IMR-90 (cell line): ENCODE measurements at regions not wholly inside any gene's neighbourhood (a gene's known extent, or its start where the extent isn't known, plus 50 kb on each side); places are given as distances from the start of the nearest gene placed in this dataset.

Experiments
- ATAC-seq: fragments of 200-7000 bp; cut with Tn5 transposase; 2 replicates; pipeline ENCODE4 v1.9.1; 2020; ENCODE audit warnings: low read depth, mild to moderate bottlenecking, moderate library complexity
- BruUV-seq: library from RNA; stranded (reverse); fragments of 400-500 nt; replicated peaks from 2 replicates; lab custom pipeline; 2021; lab: Mats Ljungman, UMichigan
- CTCF ChIA-PET: fragments of 300-600 bp; formaldehyde crosslinking; extraction: SDS; loops from one replicate; lab custom pipeline; 2021; ENCODE audit warnings: antibody characterized with exemption; lab: Yijun Ruan, JAX
- POLR2A ChIA-PET: fragments of 300-600 bp; sonication (Branson Sonifier 250); formaldehyde crosslinking; loops from one replicate; lab custom pipeline; 2022; ENCODE audit warnings: antibody characterized with exemption; ENCODE audit not compliant: unreplicated experiment; lab: Charles Lee
- DNase-seq: peaks from one replicate; pipeline ENCODE4 v3.0.0; 2013
- H2AFZ ChIP-seq: replicated peaks from 2 replicates; pipeline ENCODE3; 2013; ENCODE audit warnings: low read length, mild to moderate bottlenecking; ENCODE audit not compliant: poor library complexity
- H2AK5ac ChIP-seq: 2 replicates; pipeline ENCODE4 v1.6.1; 2013; ENCODE audit warnings: low read depth, low read length, inconsistent platforms
- H2AK9ac ChIP-seq: replicated peaks from 2 replicates; pipeline ENCODE3; 2013; ENCODE audit warnings: mild to moderate bottlenecking, low read depth, low read length, moderate library complexity; ENCODE audit not compliant: poor library complexity
- H2BK120ac ChIP-seq: 2 replicates; pipeline ENCODE4 v1.6.1; 2013; ENCODE audit warnings: low read depth, low read length, inconsistent platforms
- H2BK15ac ChIP-seq: 3 replicates; pipeline ENCODE4 v1.6.1; 2013; ENCODE audit warnings: low read depth, low read length, inconsistent platforms
- H2BK20ac ChIP-seq: 2 replicates; pipeline ENCODE4 v1.6.1; 2013; ENCODE audit warnings: low read depth, mild to moderate bottlenecking, inconsistent platforms, low read length, moderate library complexity
- H2BK5ac ChIP-seq: 2 replicates; pipeline ENCODE4 v1.6.1; 2013; ENCODE audit warnings: mild to moderate bottlenecking, low read depth, low read length, inconsistent platforms; ENCODE audit not compliant: poor library complexity, severe bottlenecking
- H3K14ac ChIP-seq: replicated peaks from 2 replicates; pipeline ENCODE4 v1.6.1; 2013; ENCODE audit warnings: low read depth, low read length, inconsistent platforms
- H3K18ac ChIP-seq: 2 replicates; pipeline ENCODE4 v1.6.1; 2013; ENCODE audit warnings: low read depth, low read length, control low read depth
- H3K23ac ChIP-seq: 2 replicates; pipeline ENCODE4 v1.6.1; 2013; ENCODE audit warnings: low read depth, low read length, inconsistent platforms
- H3K27ac ChIP-seq: 2 replicates; pipeline ENCODE4 v1.5.1; 2013; ENCODE audit warnings: mild to moderate bottlenecking, control low read depth, low read length; ENCODE audit not compliant: insufficient read depth
- H3K27me3 ChIP-seq: 2 replicates; pipeline ENCODE4 v1.6.1; 2013; ENCODE audit warnings: low read length; ENCODE audit not compliant: control insufficient read depth, insufficient read depth
- H3K36me3 ChIP-seq: 2 replicates; pipeline ENCODE4 v1.6.1; 2013; ENCODE audit warnings: low read length, mixed read lengths; ENCODE audit not compliant: control insufficient read depth, insufficient read depth
- H3K4ac ChIP-seq: 2 replicates; pipeline ENCODE4 v1.6.1; 2013; ENCODE audit warnings: low read depth, low read length, inconsistent platforms
- H3K4me1 ChIP-seq: 2 replicates; pipeline ENCODE4 v1.6.1; 2013; ENCODE audit warnings: low read length, mixed read lengths; ENCODE audit not compliant: control insufficient read depth, insufficient read depth
- H3K4me2 ChIP-seq: 2 replicates; pipeline ENCODE4 v1.6.1; 2013; ENCODE audit warnings: low read depth, mild to moderate bottlenecking, control low read depth, low read length, moderate library complexity
- H3K4me3 ChIP-seq: 2 replicates; pipeline ENCODE4 v1.5.1; 2013; ENCODE audit warnings: low read depth, mild to moderate bottlenecking, control low read depth, low read length, moderate library complexity; ENCODE audit not compliant: insufficient read depth
- H3K56ac ChIP-seq: 2 replicates; pipeline ENCODE4 v1.6.1; 2013; ENCODE audit warnings: low read length, inconsistent platforms; ENCODE audit not compliant: insufficient read depth; ENCODE audit errors: extremely low read depth
- H3K79me1 ChIP-seq, 2 experiments: 2 replicates each; pipeline ENCODE4 v1.6.1; 2013; ENCODE audit warnings: low read length in 2 of 2, inconsistent platforms in 1 of 2, low read depth in 1 of 2
- H3K9ac ChIP-seq: 2 replicates; pipeline ENCODE4 v1.6.1; 2013; ENCODE audit warnings: low read depth, low read length, control low read depth
- H3K9me1 ChIP-seq: 2 replicates; pipeline ENCODE4 v1.6.1; 2013; ENCODE audit warnings: low read length, inconsistent platforms; ENCODE audit not compliant: insufficient read depth
- H3K9me3 ChIP-seq: 2 replicates; pipeline ENCODE4 v1.6.1; 2013; ENCODE audit warnings: low read length; ENCODE audit not compliant: control insufficient read depth, insufficient read depth
- H4K20me1 ChIP-seq: 2 replicates; pipeline ENCODE4 v1.6.1; 2013; ENCODE audit warnings: low read length, inconsistent platforms; ENCODE audit not compliant: insufficient read depth
- H4K5ac ChIP-seq: 2 replicates; pipeline ENCODE4 v1.6.1; 2013; ENCODE audit warnings: mild to moderate bottlenecking, low read depth, low read length, control low read depth
- H4K8ac ChIP-seq, 2 experiments: 2 replicates each; pipeline ENCODE4 v1.6.1; 2013; ENCODE audit warnings: low read depth in 2 of 2, low read length in 2 of 2, control low read depth in 1 of 2, inconsistent platforms in 1 of 2
- H4K91ac ChIP-seq: 2 replicates; pipeline ENCODE4 v1.6.1; 2013; ENCODE audit warnings: low read depth, low read length, inconsistent platforms; ENCODE audit not compliant: insufficient read depth
- BHLHE40 ChIP-seq: fragments of 150-350 bp; IDR thresholded peaks from 2 replicates; pipeline ENCODE4 v1.6.1; 2016; ENCODE audit warnings: mild to moderate bottlenecking, low read depth, low read length
- CEBPB ChIP-seq: IDR thresholded peaks from 2 replicates; pipeline ENCODE4 v1.6.1; 2012; ENCODE audit warnings: low read depth, low read length, improper control_type of control experiment
- CHD1 ChIP-seq: IDR thresholded peaks from 2 replicates; pipeline ENCODE4 v1.6.1; 2012; ENCODE audit warnings: low read depth, low read length, improper control_type of control experiment
- CTCF ChIP-seq: conservative IDR thresholded peaks from 2 replicates; pipeline ENCODE4 v1.5.1; 2012; ENCODE audit warnings: mild to moderate bottlenecking, low read depth, low read length, improper control_type of control experiment
- FOS ChIP-seq: fragments of 150-350 bp; IDR thresholded peaks from 2 replicates; pipeline ENCODE4 v1.6.1; 2016; ENCODE audit warnings: low read depth, low read length
- MAFK ChIP-seq: IDR thresholded peaks from 2 replicates; pipeline ENCODE4 v1.6.1; 2012; ENCODE audit warnings: low read depth, low read length, improper control_type of control experiment
- MAZ ChIP-seq: IDR thresholded peaks from 2 replicates; pipeline ENCODE4 v1.6.1; 2012; ENCODE audit warnings: low read depth, mild to moderate bottlenecking, low read length, improper control_type of control experiment, moderate library complexity, borderline replicate concordance
- MXI1 ChIP-seq: IDR thresholded peaks from 2 replicates; pipeline ENCODE4 v1.6.1; 2012; ENCODE audit warnings: low read depth, mild to moderate bottlenecking, low read length, moderate library complexity, borderline replicate concordance
- NFE2L2 ChIP-seq: fragments of 150-350 bp; IDR thresholded peaks from 2 replicates; pipeline ENCODE4 v1.6.1; 2016; ENCODE audit warnings: low read depth, mild to moderate bottlenecking, low read length
- POLR2A ChIP-seq: IDR thresholded peaks from 2 replicates; pipeline ENCODE4 v1.6.1; 2012; ENCODE audit warnings: mild to moderate bottlenecking, low read depth, low read length
- RAD21 ChIP-seq: IDR thresholded peaks from 2 replicates; pipeline ENCODE4 v1.6.1; 2012; ENCODE audit warnings: low read length, improper control_type of control experiment
- RCOR1 ChIP-seq: IDR thresholded peaks from 2 replicates; pipeline ENCODE4 v1.6.1; 2012; ENCODE audit warnings: mild to moderate bottlenecking, low read length, improper control_type of control experiment; ENCODE audit not compliant: insufficient replicate concordance
- RFX5 ChIP-seq: IDR thresholded peaks from 2 replicates; pipeline ENCODE4 v1.8.0; 2012; ENCODE audit warnings: low read depth, mild to moderate bottlenecking, low read length, moderate library complexity
- SMC3 ChIP-seq: fragments of 150-350 bp; IDR thresholded peaks from 2 replicates; pipeline ENCODE4 v1.6.1; 2016; ENCODE audit warnings: low read depth, mild to moderate bottlenecking, antibody characterized with exemption, low read length, moderate library complexity
- WGBS, 2 experiments: methylation state at CpG; one replicate each; pipeline versions ENCODE4 v1.1.5 to v1.1.7; 2013; ENCODE audit warnings: missing lambda C conversion rate in 2 of 2; ENCODE audit not compliant: insufficient read length in 1 of 2; ENCODE audit errors: extremely low coverage in 2 of 2; 5-methylcytosine and 5-hydroxymethylcytosine counted together
- dilution Hi-C: fragments of 300-500 bp; cut with HindIII; formaldehyde crosslinking; loops from one replicate; pipeline ENCODE4 v1.14.3; 2018; ENCODE audit warnings: low sequenced_read_pairs; ENCODE audit not compliant: unreplicated experiment
- in situ Hi-C: fragments of 300-500 bp; cut with MboI; formaldehyde crosslinking; loops from 3 replicates; pipeline ENCODE4 v1.14.3; 2019; ENCODE audit warnings: low sequenced_read_pairs, inconsistent platforms, mixed read lengths
- intact Hi-C: fragments of 100-400 bp; cut with micrococcal nuclease; formaldehyde crosslinking; loops from 2 replicates; pipeline ENCODE4 v1.10.0; 2022
- TF ChIP-seq, protein P1 (sequence below): fragments of 150-350 bp; IDR thresholded peaks from 2 replicates; pipeline ENCODE4 v1.6.1; 2016; ENCODE audit warnings: low read depth, mild to moderate bottlenecking, low read length, moderate library complexity, borderline replicate concordance
- TF ChIP-seq, protein P2 (sequence below): fragments of 150-350 bp; IDR thresholded peaks from 2 replicates; pipeline ENCODE4 v1.6.1; 2017; ENCODE audit warnings: mild to moderate bottlenecking, antibody characterized with exemption, low read length, low read depth

DNA sequence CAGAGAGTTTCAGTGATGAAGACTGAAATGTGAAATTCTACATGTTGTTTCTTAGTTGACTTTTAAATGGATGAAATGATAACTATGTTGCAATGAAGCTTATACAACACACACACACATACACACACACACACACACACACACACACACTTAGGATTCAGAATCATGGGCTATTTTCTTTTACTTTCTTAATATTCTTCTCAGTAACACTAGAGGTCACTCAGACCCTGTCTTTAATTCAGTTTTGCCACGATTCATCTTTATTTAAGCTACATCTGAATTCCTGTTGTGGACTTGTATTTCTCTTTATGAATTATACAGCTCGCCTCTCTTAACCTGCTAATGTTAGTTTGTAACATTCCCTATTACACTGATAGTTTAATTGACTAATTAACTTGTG is 109.6 kb upstream of the GOT2 start:
- ChIA-PET POLR2A (no interaction called here), CTCF (no interaction called here)
- H4K8ac ChIP-seq, result no peak overlapping the region
- H3K27ac ChIP-seq, result no peak overlapping the region
- no peaks in the 10 kb centered on the region for H3K4me1 ChIP-seq
- no peak overlapping the region for H3K9ac ChIP-seq
- H2BK120ac ChIP-seq, result no peak overlapping the region
- no peak overlapping the region for H3K4ac ChIP-seq
- no peaks in the 10 kb centered on the region for H3K9me3 ChIP-seq
- H3K14ac ChIP-seq, result no peak overlapping the region
- H2AK5ac ChIP-seq, result no peak overlapping the region
- no peak overlapping the region for H2AFZ ChIP-seq
- no peaks in the 10 kb centered on the region for H4K20me1 ChIP-seq
- no peaks in the 10 kb centered on the region for H3K27me3 ChIP-seq
- H4K5ac ChIP-seq, result no peak overlapping the region
- dilution Hi-C loops (no loop called here), in situ Hi-C loops (no loop called here), intact Hi-C loops (loop anchor here (10.0 kb wide), 1 partner anchor 1361 kb away; no protein-coding TSS in a partner anchor)
- H4K91ac ChIP-seq, result no peak overlapping the region
- no peak overlapping the region for H2BK5ac ChIP-seq
- H3K36me3 ChIP-seq, result no peaks in the 10 kb centered on the region
- ATAC-seq, result 0 out of 2 replicates have a peak, but pooled peaks have one; percentile 24
- H2BK20ac ChIP-seq, result no peak overlapping the region
- no peak overlapping the region for H2BK15ac ChIP-seq
- no peaks in the 10 kb centered on the region for H3K79me1 ChIP-seq
- BruUV-seq, result no TSS peak
- H2AK9ac ChIP-seq, result no peak overlapping the region
- H3K4me2 ChIP-seq, result no peak overlapping the region
- DNase-seq, result peak; percentile 24
- H3K23ac ChIP-seq, result no peak overlapping the region
- no peaks in the 10 kb centered on the region for H3K9me1 ChIP-seq
- no peak overlapping the region for H3K4me3 ChIP-seq
- no peak for TF ChIP-seq FOS
- no peak for TF ChIP-seq CHD1
- no peak for TF ChIP-seq MAZ
- TF ChIP-seq, protein P1, sequence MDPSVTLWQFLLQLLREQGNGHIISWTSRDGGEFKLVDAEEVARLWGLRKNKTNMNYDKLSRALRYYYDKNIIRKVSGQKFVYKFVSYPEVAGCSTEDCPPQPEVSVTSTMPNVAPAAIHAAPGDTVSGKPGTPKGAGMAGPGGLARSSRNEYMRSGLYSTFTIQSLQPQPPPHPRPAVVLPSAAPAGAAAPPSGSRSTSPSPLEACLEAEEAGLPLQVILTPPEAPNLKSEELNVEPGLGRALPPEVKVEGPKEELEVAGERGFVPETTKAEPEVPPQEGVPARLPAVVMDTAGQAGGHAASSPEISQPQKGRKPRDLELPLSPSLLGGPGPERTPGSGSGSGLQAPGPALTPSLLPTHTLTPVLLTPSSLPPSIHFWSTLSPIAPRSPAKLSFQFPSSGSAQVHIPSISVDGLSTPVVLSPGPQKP, result no peak
- TF ChIP-seq RCOR1, result no peak
- TF ChIP-seq, protein P2, sequence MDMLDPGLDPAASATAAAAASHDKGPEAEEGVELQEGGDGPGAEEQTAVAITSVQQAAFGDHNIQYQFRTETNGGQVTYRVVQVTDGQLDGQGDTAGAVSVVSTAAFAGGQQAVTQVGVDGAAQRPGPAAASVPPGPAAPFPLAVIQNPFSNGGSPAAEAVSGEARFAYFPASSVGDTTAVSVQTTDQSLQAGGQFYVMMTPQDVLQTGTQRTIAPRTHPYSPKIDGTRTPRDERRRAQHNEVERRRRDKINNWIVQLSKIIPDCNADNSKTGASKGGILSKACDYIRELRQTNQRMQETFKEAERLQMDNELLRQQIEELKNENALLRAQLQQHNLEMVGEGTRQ, result no peak
- no peak for TF ChIP-seq CEBPB
- TF ChIP-seq MAFK, result no peak
- no peak for TF ChIP-seq BHLHE40
- TF ChIP-seq MXI1, result no peak
- no peak for TF ChIP-seq RFX5
- TF ChIP-seq RAD21, result peak; percentile 51
- TF ChIP-seq NFE2L2, result no peak
- TF ChIP-seq SMC3, result peak; percentile 25; the same call in 1 of the 2 replicates
- TF ChIP-seq CTCF, result peak; percentile 43
- TF ChIP-seq POLR2A, result no peak
- no CpG with 5 or more reads among the region's 2 CpGs for WGBS, 2 experiments
- H3K18ac ChIP-seq, result no peak overlapping the region
- H3K56ac ChIP-seq, result no peak overlapping the region
